HCT116 (cell line): ENCODE measurements at regions not wholly inside any gene's neighbourhood (a gene's known extent, or its start where the extent isn't known, plus 50 kb on each side); places are given as distances from the start of the nearest gene placed in this dataset.

Source experiments
- EZH2 ChIP-seq: fragments of 200-600 bp; sonication (generic); IDR thresholded peaks from 2 replicates; pipeline ENCODE4 v1.6.1; 2017; ENCODE audit warnings: antibody characterized with exemption, mixed run types
- POLR2A ChIP-seq: IDR thresholded peaks from 2 replicates; pipeline ENCODE4 v1.7.0; 2011; ENCODE audit warnings: borderline replicate concordance; ENCODE audit not compliant: insufficient read depth, insufficient read length; ENCODE audit errors: extremely low read depth
- POLR2AphosphoS5 ChIP-seq: IDR thresholded peaks from 2 replicates; pipeline ENCODE4 v1.6.1; 2011; ENCODE audit warnings: mild to moderate bottlenecking, low read depth, low read length, moderate library complexity
- SIN3A ChIP-seq: IDR thresholded peaks from 2 replicates; pipeline ENCODE4 v1.6.1; 2012; ENCODE audit warnings: low read depth
- YY1 ChIP-seq: IDR thresholded peaks from 2 replicates; pipeline ENCODE4 v1.6.1; 2011; ENCODE audit warnings: low read length, low read depth, moderate library complexity, mild to moderate bottlenecking; ENCODE audit not compliant: insufficient replicate concordance; ENCODE audit errors: extremely low read depth
- TF ChIP-seq, protein P1 (sequence below), 3 experiments: fragments of 200-600 bp in 1 of 3; sonication (generic) in 1 of 3; IDR thresholded peaks in 2 of 3; conservative IDR thresholded peaks in 1 of 3; 2 replicates each; pipeline ENCODE4 v1.5.1; 2012 to 2017; ENCODE audit warnings: low read depth in 2 of 3, low read length in 2 of 3, antibody characterized with exemption in 1 of 3, borderline replicate concordance in 1 of 3, control low read depth in 1 of 3, mild to moderate bottlenecking in 1 of 3, mixed read lengths in 1 of 3, mixed run types in 1 of 3, moderate library complexity in 1 of 3; ENCODE audit not compliant: insufficient read depth in 1 of 3
- TF ChIP-seq, protein P2 (sequence below): IDR thresholded peaks from 2 replicates; pipeline ENCODE4 v1.6.1; 2012; ENCODE audit warnings: low read depth
- TF ChIP-seq, protein P3 (sequence below): IDR thresholded peaks from 2 replicates; pipeline ENCODE4 v1.6.1; 2012

DNA sequence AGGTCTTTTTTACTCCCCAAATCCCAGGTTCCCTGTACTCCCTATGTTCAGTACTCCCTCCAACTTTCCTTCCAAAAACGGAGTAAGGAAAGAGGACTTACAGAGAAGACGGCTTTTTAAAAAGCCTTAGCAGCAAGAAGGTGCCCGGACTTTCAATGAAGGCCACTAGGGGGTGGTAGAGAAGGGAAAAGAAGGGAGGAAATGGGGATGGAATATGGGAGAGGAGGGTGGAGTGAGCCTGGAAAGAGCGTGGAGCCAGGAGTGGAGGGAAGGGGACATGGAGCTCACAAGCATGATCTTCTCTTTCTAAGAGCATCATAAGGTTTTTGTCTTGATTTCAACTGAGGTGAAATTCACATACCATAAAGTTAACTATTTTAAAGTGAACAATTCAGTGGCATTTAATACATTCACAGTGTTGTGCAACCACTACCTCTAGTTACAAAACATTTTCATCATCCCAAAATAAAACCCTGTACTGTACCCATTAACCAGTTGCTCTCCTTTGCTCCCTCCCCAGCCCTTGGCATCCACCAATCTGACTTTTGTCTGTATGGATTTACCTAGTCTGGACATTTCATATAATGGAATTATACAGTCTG is 129.9 kb downstream of the ZNF281 start:
- TF ChIP-seq POLR2A (no peak), EZH2 (no peak), SIN3A (no peak), YY1 (peak; percentile 46), POLR2AphosphoS5 (no peak)
- TF ChIP-seq, protein P1, sequence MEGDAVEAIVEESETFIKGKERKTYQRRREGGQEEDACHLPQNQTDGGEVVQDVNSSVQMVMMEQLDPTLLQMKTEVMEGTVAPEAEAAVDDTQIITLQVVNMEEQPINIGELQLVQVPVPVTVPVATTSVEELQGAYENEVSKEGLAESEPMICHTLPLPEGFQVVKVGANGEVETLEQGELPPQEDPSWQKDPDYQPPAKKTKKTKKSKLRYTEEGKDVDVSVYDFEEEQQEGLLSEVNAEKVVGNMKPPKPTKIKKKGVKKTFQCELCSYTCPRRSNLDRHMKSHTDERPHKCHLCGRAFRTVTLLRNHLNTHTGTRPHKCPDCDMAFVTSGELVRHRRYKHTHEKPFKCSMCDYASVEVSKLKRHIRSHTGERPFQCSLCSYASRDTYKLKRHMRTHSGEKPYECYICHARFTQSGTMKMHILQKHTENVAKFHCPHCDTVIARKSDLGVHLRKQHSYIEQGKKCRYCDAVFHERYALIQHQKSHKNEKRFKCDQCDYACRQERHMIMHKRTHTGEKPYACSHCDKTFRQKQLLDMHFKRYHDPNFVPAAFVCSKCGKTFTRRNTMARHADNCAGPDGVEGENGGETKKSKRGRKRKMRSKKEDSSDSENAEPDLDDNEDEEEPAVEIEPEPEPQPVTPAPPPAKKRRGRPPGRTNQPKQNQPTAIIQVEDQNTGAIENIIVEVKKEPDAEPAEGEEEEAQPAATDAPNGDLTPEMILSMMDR (IDR thresholded peaks at IDR 0.05 in 2 of 3, conservative IDR thresholded peaks at IDR 0.05 in 1 of 3; ENCODE audit: borderline replicate concordance in 1 of 3, insufficient read depth in 1 of 3, low read depth in 2 of 3, low read length in 2 of 3), result peak; percentile 69 to 88 (median 79)
- TF ChIP-seq, protein P2, sequence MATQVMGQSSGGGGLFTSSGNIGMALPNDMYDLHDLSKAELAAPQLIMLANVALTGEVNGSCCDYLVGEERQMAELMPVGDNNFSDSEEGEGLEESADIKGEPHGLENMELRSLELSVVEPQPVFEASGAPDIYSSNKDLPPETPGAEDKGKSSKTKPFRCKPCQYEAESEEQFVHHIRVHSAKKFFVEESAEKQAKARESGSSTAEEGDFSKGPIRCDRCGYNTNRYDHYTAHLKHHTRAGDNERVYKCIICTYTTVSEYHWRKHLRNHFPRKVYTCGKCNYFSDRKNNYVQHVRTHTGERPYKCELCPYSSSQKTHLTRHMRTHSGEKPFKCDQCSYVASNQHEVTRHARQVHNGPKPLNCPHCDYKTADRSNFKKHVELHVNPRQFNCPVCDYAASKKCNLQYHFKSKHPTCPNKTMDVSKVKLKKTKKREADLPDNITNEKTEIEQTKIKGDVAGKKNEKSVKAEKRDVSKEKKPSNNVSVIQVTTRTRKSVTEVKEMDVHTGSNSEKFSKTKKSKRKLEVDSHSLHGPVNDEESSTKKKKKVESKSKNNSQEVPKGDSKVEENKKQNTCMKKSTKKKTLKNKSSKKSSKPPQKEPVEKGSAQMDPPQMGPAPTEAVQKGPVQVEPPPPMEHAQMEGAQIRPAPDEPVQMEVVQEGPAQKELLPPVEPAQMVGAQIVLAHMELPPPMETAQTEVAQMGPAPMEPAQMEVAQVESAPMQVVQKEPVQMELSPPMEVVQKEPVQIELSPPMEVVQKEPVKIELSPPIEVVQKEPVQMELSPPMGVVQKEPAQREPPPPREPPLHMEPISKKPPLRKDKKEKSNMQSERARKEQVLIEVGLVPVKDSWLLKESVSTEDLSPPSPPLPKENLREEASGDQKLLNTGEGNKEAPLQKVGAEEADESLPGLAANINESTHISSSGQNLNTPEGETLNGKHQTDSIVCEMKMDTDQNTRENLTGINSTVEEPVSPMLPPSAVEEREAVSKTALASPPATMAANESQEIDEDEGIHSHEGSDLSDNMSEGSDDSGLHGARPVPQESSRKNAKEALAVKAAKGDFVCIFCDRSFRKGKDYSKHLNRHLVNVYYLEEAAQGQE, result no peak
- TF ChIP-seq, protein P3, sequence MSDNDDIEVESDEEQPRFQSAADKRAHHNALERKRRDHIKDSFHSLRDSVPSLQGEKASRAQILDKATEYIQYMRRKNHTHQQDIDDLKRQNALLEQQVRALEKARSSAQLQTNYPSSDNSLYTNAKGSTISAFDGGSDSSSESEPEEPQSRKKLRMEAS, result no peak
